Endothelial cell of umbilical vein (primary cell): ENCODE measurements at regions not wholly inside any gene's neighbourhood (a gene's known extent, or its start where the extent isn't known, plus 50 kb on each side); places are given as distances from the start of the nearest gene placed in this dataset.

ENCODE experiments used
- BruUV-seq: library from RNA; stranded (reverse); fragments of 400-500 nt; replicated peaks from 2 replicates; lab custom pipeline; 2021; lab: Mats Ljungman, UMichigan
- CTCF ChIA-PET: fragments of 300-600, 350-600 bp; sonication (Branson Sonifier 250); formaldehyde crosslinking; loops from one replicate; lab custom pipeline; 2021; ENCODE audit warnings: antibody characterized with exemption, inconsistent platforms; lab: Charles Lee
- POLR2A ChIA-PET: fragments of 300-600, 350-600 bp; sonication (Branson Sonifier 250); formaldehyde crosslinking; loops from one replicate; lab custom pipeline; 2021; ENCODE audit warnings: antibody characterized with exemption, inconsistent platforms; lab: Charles Lee
- DNase-seq: peaks from one replicate; pipeline ENCODE4 v3.0.0-alpha.2; 2011; ENCODE audit warnings: low read depth, low spot score
- FAIRE-seq: peaks from 2 replicates; lab custom pipeline; 2011; peaks lifted over from hg19 to GRCh38; lab: Jason Lieb, UNC
- H2AFZ ChIP-seq: 2 replicates; pipeline ENCODE4 v1.6.0; 2012; ENCODE audit warnings: low read depth, low read length, control low read depth, inconsistent platforms
- H3K27ac ChIP-seq: 2 replicates; pipeline ENCODE4 v1.5.1; 2011; ENCODE audit warnings: low read depth, mild to moderate bottlenecking, control low read depth, low read length, moderate library complexity; ENCODE audit not compliant: insufficient read depth
- H3K27me3 ChIP-seq, 2 experiments: 2 replicates each; pipeline versions ENCODE4 v1.6.0 to v1.6.1; 2011; ENCODE audit warnings: low read length in 2 of 2, mixed read lengths in 1 of 2; ENCODE audit not compliant: control insufficient read depth in 2 of 2, insufficient read depth in 2 of 2
- H3K36me3 ChIP-seq, 2 experiments: 2 replicates in 1 of 2; 3 replicates in 1 of 2; pipeline ENCODE4 v1.5.1; 2011; ENCODE audit warnings: low read length in 2 of 2, mild to moderate bottlenecking in 1 of 2, moderate library complexity in 1 of 2; ENCODE audit not compliant: control insufficient read depth in 2 of 2, insufficient read depth in 2 of 2; ENCODE audit errors: extremely low read depth in 1 of 2
- H3K4me1 ChIP-seq: 3 replicates; pipeline ENCODE4 v1.5.1; 2011; ENCODE audit warnings: mild to moderate bottlenecking, low read length; ENCODE audit not compliant: control insufficient read depth, insufficient read depth; ENCODE audit errors: extremely low read depth
- H3K4me2 ChIP-seq: 2 replicates; pipeline ENCODE4 v1.6.1; 2011; ENCODE audit warnings: low read length, control low read depth, mixed read lengths; ENCODE audit not compliant: insufficient read depth
- H3K4me3 ChIP-seq, 3 experiments: fragments of 200-600 bp in 1 of 3; sonication (generic), shearing (Covaris generic) in 1 of 3; replicated peaks in 1 of 3; 2 replicates each; pipeline ENCODE4 v1.5.1; 2011 to 2016; ENCODE audit warnings: control low read depth in 3 of 3, low read length in 3 of 3, mild to moderate bottlenecking in 2 of 3, inconsistent platforms in 1 of 3, low read depth in 1 of 3, moderate library complexity in 1 of 3; ENCODE audit not compliant: insufficient read depth in 1 of 3
- H3K79me2 ChIP-seq: 2 replicates; pipeline ENCODE4 v1.6.0; 2012; ENCODE audit warnings: low read length, inconsistent platforms; ENCODE audit not compliant: control insufficient read depth, insufficient read depth
- H3K9ac ChIP-seq: replicated peaks from 2 replicates; pipeline ENCODE3; 2011; ENCODE audit warnings: low read length, control low read depth; ENCODE audit not compliant: insufficient read depth; ENCODE audit errors: extremely low read depth
- H3K9me1 ChIP-seq: replicated peaks from 3 replicates; pipeline ENCODE4 v1.6.0; 2011; ENCODE audit warnings: mild to moderate bottlenecking, low read length; ENCODE audit not compliant: control insufficient read depth, insufficient read depth; ENCODE audit errors: extremely low read depth
- H3K9me3 ChIP-seq: replicated peaks from 2 replicates; pipeline ENCODE4 v1.5.1; 2012; ENCODE audit warnings: low read length, inconsistent platforms; ENCODE audit not compliant: control insufficient read depth, insufficient read depth
- H4K20me1 ChIP-seq: replicated peaks from 2 replicates; pipeline ENCODE3; 2011; ENCODE audit warnings: mild to moderate bottlenecking, low read length; ENCODE audit not compliant: control insufficient read depth, insufficient read depth; ENCODE audit errors: extremely low read depth
- EZH2 ChIP-seq: IDR thresholded peaks from 2 replicates; pipeline ENCODE4 v1.6.1; 2012; ENCODE audit warnings: borderline replicate concordance, low read depth, mild to moderate bottlenecking, moderate library complexity, low read length, inconsistent platforms; ENCODE audit not compliant: severe bottlenecking
- FOS ChIP-seq: IDR thresholded peaks from 2 replicates; pipeline ENCODE4 v1.6.1; 2011; ENCODE audit warnings: mild to moderate bottlenecking, low read length, moderate library complexity, borderline replicate concordance; ENCODE audit not compliant: insufficient read depth
- GATA2 ChIP-seq: IDR thresholded peaks from 2 replicates; pipeline ENCODE4 v1.7.0; 2011; ENCODE audit warnings: low read depth, mild to moderate bottlenecking, moderate library complexity, mixed read lengths, low read length; ENCODE audit not compliant: insufficient read length, insufficient read depth
- JUN ChIP-seq: IDR thresholded peaks from 2 replicates; pipeline ENCODE4 v1.6.1; 2011; ENCODE audit warnings: borderline replicate concordance, low read depth; ENCODE audit not compliant: insufficient read length, insufficient read depth
- MYC ChIP-seq: IDR thresholded peaks from one replicate; pipeline ENCODE4 v1.6.1; 2011; ENCODE audit warnings: mild to moderate bottlenecking, low read depth, low read length
- POLR2A ChIP-seq: IDR thresholded peaks from 2 replicates; pipeline ENCODE4 v1.6.1; 2012; ENCODE audit warnings: low read depth, mild to moderate bottlenecking, control low read depth, low read length
- POLR2AphosphoS5 ChIP-seq: IDR thresholded peaks from 2 replicates; pipeline ENCODE4 v1.6.1; 2012; ENCODE audit warnings: low read depth, mild to moderate bottlenecking, control low read depth, low read length, moderate library complexity; ENCODE audit not compliant: insufficient read depth
- dilution Hi-C: fragments of 300-500 bp; cut with MboI; formaldehyde crosslinking; loops from one replicate; pipeline ENCODE4 v1.15.0; 2019; ENCODE audit warnings: low sequenced_read_pairs; ENCODE audit not compliant: extremely low pct_ligation_motif_present
- intact Hi-C: fragments of 100-400 bp; cut with micrococcal nuclease; formaldehyde crosslinking; loops from one replicate; pipeline ENCODE4 v1.10.0; 2022
- TF ChIP-seq, protein P1 (sequence below), 2 donors: IDR thresholded peaks; 1 replicate in 1 of 2; 2 replicates in 1 of 2; pipeline ENCODE4 v1.5.1; 2011; ENCODE audit warnings: low read length in 2 of 2, mild to moderate bottlenecking in 2 of 2, moderate library complexity in 2 of 2, control low read depth in 1 of 2, inconsistent platforms in 1 of 2, low read depth in 1 of 2; ENCODE audit not compliant: insufficient read depth in 1 of 2; ENCODE audit errors: extremely low read depth in 1 of 2
- TF ChIP-seq, protein P2 (sequence below): IDR thresholded peaks from 2 replicates; pipeline ENCODE4 v1.6.1; 2011; ENCODE audit not compliant: insufficient read depth, insufficient read length

DNA sequence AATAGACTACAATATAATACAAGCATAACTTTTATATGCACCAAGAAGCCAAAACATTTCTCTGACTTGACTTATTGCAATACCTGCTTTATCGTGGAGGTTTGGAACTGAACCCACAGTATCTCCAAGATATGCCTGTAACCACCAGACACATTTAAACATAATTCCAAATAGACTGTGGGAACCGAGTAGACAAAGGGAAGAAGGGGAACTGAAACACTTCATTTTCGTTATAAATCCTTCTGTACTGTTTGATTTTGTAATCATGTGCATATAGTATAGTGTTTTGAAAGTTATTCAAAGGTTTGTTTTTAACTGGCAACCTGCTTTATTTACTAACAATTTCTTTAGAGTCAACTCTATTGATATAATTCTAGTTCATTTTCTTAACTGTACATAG lies 154.9 kb upstream of the BEND6 start:
- H3K4me1 ChIP-seq, result peaks cover 29% of the 10 kb centered on the region
- no peak overlapping the region for H3K4me3 ChIP-seq
- H3K79me2 ChIP-seq, result peaks cover 61% of the 10 kb centered on the region
- H3K9me3 ChIP-seq, result no peaks in the 10 kb centered on the region
- H4K20me1 ChIP-seq, result peaks cover 4% of the 10 kb centered on the region
- TF ChIP-seq, protein P1, sequence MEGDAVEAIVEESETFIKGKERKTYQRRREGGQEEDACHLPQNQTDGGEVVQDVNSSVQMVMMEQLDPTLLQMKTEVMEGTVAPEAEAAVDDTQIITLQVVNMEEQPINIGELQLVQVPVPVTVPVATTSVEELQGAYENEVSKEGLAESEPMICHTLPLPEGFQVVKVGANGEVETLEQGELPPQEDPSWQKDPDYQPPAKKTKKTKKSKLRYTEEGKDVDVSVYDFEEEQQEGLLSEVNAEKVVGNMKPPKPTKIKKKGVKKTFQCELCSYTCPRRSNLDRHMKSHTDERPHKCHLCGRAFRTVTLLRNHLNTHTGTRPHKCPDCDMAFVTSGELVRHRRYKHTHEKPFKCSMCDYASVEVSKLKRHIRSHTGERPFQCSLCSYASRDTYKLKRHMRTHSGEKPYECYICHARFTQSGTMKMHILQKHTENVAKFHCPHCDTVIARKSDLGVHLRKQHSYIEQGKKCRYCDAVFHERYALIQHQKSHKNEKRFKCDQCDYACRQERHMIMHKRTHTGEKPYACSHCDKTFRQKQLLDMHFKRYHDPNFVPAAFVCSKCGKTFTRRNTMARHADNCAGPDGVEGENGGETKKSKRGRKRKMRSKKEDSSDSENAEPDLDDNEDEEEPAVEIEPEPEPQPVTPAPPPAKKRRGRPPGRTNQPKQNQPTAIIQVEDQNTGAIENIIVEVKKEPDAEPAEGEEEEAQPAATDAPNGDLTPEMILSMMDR (IDR thresholded peaks at IDR 0.05; ENCODE audit: extremely low read depth in 1 of 2, insufficient read depth in 1 of 2, low read depth in 1 of 2, low read length in 2 of 2), result no peak
- no peak for TF ChIP-seq MYC
- no peak for TF ChIP-seq FOS
- TF ChIP-seq POLR2AphosphoS5, result no peak
- TF ChIP-seq, protein P2, sequence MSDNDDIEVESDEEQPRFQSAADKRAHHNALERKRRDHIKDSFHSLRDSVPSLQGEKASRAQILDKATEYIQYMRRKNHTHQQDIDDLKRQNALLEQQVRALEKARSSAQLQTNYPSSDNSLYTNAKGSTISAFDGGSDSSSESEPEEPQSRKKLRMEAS, result no peak
- TF ChIP-seq EZH2, result no peak
- no peak for TF ChIP-seq POLR2A
- TF ChIP-seq JUN, result no peak
- no peak for TF ChIP-seq GATA2
- H3K27me3 ChIP-seq, result no peaks in the 10 kb centered on the region
- H3K9me1 ChIP-seq, result no peaks in the 10 kb centered on the region
- BruUV-seq, result no TSS peak
- dilution Hi-C loops (no loop called here), intact Hi-C loops (no loop called here)
- no peak overlapping the region for H3K9ac ChIP-seq
- ChIA-PET CTCF (no interaction called here), POLR2A (no interaction called here)
- FAIRE-seq, result no peak
- no peak overlapping the region for H2AFZ ChIP-seq
- no peak for DNase-seq
- H3K27ac ChIP-seq, result no peak overlapping the region
- H3K4me2 ChIP-seq, result no peak overlapping the region
- H3K36me3 ChIP-seq, result no peaks in the 10 kb centered on the region
